HG03045 (cell line): ENCODE measurements at regions not wholly inside any gene's neighbourhood (a gene's known extent, or its start where the extent isn't known, plus 50 kb on each side); places are given as distances from the start of the nearest gene placed in this dataset.
"Not testable (repeated sequence)": the region's sequence is repeated elsewhere in the genome, so short reads cannot be mapped to it uniquely, and the experiment has no call there.

Experiments used
- ATAC-seq: cut with Tn5 transposase; IDR thresholded peaks from one replicate; pipeline ENCODE4 v1.9.1; 2021; ENCODE audit warnings: mild to moderate bottlenecking, moderate library complexity; ENCODE audit not compliant: unreplicated experiment

DNA sequence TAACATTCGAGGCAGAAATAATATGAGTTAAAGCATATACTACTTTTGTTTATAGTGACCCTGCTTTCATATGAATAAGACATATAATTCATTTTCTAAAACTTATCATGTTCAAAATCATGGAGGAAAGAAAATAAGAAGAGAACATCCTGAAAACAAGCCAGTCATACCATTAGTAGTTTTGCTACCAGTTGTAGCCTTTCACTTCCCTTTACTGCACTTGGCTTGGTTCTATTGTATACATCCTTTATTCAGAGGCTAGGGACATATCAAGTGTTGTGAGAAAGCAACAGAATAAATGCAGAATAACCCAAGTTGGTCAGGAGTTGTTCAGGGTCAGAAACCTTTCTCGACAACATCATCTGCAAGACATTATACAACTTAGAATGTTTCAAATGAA is 598.7 kb downstream of the SOX5 start:
- ATAC-seq = no peak

GRCh38 chr12:23352670-23353069 is 596.8 kb downstream of the SOX5 start:
- no peak for ATAC-seq

DNA sequence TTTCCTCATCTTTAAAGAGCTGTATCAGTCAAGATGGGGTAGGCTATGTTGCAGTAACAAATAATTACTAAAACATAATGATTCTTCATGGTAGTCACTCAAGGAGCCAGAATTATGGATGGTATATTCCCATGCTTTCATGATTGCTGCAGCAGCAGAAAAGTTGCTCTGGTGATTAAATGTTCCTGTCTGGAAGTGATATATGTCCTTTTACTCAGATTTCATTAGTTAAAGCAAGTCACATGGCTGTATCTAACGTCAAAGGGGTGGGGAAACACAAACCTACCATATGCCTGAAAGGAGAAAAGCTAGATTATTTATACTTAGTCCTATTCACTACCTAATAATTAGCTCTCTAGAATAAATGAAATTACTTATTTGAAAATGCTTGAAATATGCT is 594.7 kb downstream of the SOX5 start:
- no peak for ATAC-seq

DNA sequence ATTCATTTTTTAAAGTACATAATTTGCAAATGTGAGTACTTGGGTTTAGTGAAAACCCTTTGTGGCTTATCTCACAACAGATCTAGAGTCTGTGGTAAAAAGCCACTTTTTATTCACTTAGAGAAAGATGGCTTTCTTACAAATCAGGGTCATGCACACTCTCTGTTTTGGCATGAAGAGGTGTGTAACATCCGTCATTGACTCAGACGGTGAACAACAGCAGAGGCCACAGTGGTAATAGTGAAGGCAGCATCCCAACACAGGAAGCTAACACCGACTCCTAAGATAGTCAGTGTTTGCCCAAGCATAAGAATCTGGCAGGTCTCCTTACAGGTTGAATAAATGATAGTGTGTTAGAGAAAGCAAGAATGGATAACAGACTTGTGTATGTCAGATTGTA is 593.0 kb downstream of the SOX5 start:
- ATAC-seq = no peak

DNA sequence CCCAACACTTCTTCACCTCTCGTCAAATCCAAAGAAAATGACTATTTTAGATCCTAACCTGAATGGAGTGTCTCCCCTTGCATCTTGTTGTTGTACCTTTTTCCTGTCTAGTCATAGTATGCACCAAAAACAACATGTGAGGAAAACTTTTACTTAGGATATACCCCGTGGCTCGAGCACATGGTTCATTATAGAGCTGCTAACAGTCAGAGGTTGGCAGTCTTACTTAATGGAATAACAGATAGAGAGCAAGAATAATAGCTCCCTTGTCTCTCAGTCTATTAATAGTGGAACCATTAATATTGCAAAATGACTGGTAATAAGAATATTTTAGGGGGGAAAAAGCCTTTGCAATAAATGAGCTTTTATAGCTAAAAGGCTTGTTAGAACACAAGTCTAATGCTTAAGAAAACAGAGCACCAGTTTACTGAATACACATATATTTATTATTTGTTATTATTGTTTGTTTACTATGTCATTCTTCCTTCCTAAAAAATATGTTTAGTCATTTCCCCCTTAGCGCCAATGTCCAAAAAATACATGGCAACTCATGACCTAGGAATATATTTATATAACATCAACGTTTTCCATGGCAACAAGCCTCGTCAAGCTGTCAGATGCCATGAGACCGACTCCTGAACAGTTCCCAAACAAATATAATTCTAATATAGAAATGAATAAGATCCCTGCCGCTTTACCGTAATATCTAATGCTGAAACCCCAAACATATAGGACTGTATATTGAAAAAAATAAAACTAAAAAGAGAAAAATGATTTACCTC is 592.4 kb downstream of the SOX5 start:
- ATAC-seq = no peak

- no peak for ATAC-seq
These were observed 589.3 kb downstream of the SOX5 start for GRCh38 chr12:23359975-23360701.

- no peak for ATAC-seq
These were observed 587.5 kb downstream of the SOX5 start for GRCh38 chr12:23361971-23362370.

DNA sequence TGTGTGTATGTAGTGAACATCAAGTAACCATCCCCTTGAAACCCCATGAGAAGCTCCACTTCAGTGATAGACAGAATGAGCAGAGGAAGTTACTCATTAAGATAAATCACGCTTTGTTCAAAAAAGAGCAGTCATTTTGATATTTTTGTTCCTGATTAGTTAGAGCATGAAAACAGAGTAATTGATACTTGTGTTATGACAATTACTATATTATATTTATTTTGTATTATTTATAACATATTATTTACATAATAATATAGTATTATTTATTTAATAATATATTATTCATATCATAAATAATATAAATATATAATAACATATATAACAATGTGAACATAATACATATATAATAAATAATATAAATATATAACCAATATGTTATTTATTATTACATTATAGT is 580.9 kb downstream of the SOX5 start:
- ATAC-seq = no peak

- no peak for ATAC-seq
These were observed 573.8 kb downstream of the SOX5 start for GRCh38 chr12:23375621-23376020.

DNA sequence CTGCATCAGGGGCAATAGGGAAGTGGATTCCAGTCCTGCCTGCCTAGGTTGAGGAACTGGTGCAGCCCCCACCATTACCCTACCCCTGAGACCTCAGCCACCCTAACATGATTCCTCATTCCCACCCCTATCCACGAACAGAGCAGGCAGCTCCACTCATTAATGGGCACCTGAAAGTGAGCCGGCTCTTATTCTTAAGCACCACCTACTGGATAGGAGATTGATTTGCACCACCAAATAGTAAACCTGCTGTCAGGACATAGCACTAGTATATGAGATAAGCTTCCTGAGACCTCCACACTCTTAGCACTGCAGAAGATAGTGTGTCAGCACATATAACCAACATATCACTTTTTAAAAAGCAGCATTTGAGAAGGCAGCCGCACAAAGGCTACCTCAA is 573.2 kb downstream of the SOX5 start:
- no peak for ATAC-seq

DNA sequence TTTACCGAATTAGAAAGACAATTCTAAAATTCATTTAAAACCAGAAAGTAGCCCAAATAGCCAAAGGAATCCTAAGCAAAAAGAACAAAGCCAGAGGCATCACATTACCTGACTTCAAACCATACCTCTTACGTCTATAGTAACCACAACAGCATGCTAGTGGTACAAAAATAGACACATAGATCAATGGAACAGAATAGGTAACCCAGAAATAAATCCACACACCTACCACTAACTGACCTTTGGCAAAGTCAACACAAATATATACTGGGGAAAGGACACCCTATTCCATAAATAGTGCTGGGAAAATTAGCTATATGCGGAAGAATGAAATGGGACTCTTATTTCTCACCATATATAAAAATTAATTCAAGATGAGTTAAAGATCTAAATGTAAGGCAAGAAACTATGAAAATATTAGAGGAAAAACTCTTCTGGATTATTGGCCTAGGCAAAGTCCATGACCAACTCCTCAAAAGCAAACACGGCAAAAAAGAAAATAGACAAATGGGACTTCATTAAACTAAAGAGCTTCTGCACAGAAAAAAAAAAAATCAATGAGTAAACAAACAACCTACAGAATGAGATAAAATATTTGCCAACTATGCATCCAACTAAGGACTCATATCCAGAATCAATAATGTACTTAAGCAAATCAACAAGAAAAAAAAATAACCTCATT is 568.9 kb downstream of the SOX5 start:
- no peak for ATAC-seq

- ATAC-seq = not testable (repeated sequence)
These were observed 560.6 kb downstream of the SOX5 start for GRCh38 chr12:23388898-23389297.

DNA sequence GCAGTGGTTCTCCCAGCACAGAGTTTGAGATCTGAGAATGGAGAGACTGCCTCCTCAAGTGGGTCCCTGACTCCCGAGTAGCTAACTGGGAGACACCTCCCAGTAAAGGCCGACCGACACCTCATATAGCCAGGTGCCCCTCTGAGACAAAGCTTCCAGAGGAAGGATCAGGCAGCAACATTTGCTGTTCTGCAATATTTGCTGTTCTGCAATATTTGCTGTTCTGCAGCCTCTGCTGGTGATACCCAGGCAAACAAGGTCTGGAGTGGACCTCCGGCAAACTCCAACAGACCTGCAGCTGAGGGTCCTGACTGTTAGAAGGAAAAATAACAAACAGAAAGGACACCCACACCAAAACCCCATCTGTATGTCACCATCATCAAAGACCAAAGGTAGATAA is 560.2 kb downstream of the SOX5 start:
- not testable (repeated sequence) for ATAC-seq

DNA sequence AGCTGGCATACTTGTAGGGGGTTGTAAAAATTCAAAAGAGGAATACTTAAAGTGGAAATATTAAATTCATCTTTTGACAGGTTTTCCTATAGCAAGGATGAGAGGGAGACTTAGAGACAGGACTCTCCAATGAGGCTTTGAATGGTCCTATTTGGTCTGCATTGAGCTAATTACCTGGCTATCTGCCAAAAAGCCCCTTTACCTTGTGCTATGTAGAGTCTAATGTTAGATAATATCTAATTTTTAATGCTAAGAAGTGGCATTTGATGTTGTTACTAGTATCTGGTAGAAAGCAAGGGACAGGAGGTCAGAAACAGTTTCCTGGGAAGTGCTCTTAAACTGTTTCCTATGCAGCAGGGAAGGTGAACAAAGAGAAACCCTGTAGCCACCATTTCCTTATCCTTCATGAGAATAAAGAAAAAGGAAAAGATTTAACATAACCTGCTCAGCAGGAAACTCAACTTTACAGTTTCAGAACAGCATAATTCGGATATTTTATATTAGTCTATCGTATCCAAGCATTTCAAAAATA is 550.0 kb downstream of the SOX5 start:
- no peak for ATAC-seq

GRCh38 chr12:23415180-23415579 is 534.3 kb downstream of the SOX5 start:
- no peak for ATAC-seq

- no peak for ATAC-seq
These were observed 527.9 kb downstream of the SOX5 start for GRCh38 chr12:23421556-23421955.

DNA sequence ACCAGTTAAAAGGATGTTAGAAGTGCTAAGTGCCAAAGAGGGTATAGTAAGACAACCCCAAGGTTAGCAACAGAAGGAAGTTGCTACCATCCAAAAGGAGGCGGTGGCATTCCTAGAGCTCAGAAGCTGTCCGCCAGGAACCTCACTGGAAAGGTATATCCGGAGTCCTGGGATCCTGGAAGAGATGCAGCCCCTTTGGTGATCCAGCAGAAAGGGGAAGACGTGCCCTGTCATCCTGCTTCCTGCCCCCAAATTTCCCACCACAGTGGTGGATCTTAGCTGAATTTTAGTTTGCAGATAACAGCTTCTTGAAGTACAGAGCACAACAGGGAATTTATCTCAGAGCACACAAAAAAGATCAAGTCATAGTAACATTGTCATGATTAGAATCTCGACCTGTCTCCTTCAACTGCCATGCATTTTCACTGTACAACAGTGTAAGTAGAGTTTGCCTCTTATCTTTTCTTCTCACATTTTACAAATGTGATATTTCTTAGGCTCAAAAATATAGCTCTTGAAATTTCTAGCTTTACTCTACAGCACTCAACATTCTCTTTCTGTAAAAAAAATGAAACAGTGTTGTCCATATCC is 526.3 kb downstream of the SOX5 start:
- ATAC-seq = no peak

DNA sequence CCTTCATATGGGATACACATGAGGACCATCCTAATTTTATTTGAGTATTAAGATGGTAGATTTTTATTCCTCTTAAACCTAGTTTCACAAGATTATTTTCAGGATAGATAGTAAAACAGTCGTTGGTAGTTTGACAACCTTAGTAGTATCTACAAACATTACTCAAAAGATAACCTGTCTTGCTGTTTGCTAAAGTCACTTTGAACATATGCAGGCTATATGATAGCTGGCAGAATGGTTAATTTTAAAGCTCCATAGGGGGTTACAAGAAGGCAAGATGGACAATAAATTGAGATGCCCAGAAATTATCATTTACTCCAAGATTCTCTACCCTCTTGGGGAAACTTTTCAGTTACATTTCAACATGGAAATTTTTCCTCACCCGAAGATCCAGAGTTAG is 525.7 kb downstream of the SOX5 start:
- no peak for ATAC-seq

- ATAC-seq = no peak
These were observed 524.8 kb downstream of the SOX5 start for GRCh38 chr12:23424685-23425084.

GRCh38 chr12:23426328-23426727 is 523.1 kb downstream of the SOX5 start:
- no peak for ATAC-seq

DNA sequence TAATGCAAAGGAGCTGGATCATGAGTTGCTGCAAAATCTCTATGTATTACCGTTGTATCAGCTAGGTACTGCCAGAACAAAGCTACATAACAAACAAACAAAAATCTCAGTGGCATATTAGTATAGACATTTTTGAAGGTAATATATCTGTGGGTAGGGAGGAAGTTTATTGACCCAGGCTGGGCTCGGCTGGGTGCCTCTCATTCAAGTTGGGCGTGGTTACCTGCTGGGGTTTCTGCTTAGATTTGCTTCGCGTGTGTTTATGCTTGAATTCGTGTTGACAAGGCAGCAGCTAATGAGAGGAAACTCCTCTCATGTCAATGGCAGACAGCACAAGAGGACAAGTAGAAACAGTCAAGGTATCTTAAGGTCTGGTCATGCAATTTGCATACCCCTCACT is 520.7 kb downstream of the SOX5 start:
- no peak for ATAC-seq
